ENCODE measurements at regions not wholly inside any gene's neighbourhood (a gene's known extent, or its start where the extent isn't known, plus 50 kb on each side); places are given as distances from the start of the nearest gene placed in this dataset.

DNA sequence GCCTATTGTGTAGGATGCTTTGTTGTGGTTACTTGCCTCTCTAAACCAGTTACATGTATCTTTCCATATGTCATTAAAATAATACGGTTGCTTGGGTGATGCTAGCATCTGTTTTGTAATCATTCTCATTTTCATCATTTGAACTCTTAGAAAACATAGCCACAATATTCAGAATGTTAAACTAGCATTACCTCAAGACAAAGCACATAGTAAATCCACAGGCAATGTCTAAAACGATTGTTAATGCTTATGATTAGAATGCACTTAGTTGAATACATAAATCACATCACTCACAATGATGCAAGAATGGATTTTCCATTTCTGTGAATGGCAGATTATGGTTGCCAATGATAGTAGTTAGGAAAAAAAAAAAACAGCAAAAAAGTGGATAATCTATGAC lies 110.0 kb upstream of the NAALADL2 start:
- Histone ChIP-seq H3K9me3 (ENCODE audit: insufficient read depth, low read depth, low read length) (no peaks in the 10 kb centered on the region), H3K79me2 (ENCODE audit: insufficient read depth, low read length) (no peaks in the 10 kb centered on the region), H3K4me1 (ENCODE audit: insufficient read depth, low read length, poor library complexity, severe bottlenecking) (no peaks in the 10 kb centered on the region), H3K9ac (ENCODE audit: low read depth, low read length, poor library complexity, severe bottlenecking) (no peak overlapping the region), H3K36me3 (ENCODE audit: insufficient read depth, low read length) (no peaks in the 10 kb centered on the region), H3F3A (ENCODE audit: low read depth) (no peaks in the 10 kb centered on the region), H2AFZ (ENCODE audit: low read length) (no peak overlapping the region), H3K4me2 (ENCODE audit: low read depth, low read length, poor library complexity, severe bottlenecking) (no peak overlapping the region), H3K9me2 (replicated peaks; ENCODE audit: low read depth, low read length) (no peaks in the 10 kb centered on the region), H3K4me3 (ENCODE audit: low read length, poor library complexity, severe bottlenecking) (no peak overlapping the region), H3K27me3 (ENCODE audit: insufficient read depth, low read length, poor library complexity, severe bottlenecking) (no peaks in the 10 kb centered on the region), H4K20me1 (ENCODE audit: insufficient read depth, low read length, poor library complexity, severe bottlenecking) (no peaks in the 10 kb centered on the region)
- no peak for TF ChIP-seq EZH2phosphoT487 (IDR thresholded peaks at IDR 0.05; ENCODE audit: borderline replicate concordance)
- TF ChIP-seq, protein P1, sequence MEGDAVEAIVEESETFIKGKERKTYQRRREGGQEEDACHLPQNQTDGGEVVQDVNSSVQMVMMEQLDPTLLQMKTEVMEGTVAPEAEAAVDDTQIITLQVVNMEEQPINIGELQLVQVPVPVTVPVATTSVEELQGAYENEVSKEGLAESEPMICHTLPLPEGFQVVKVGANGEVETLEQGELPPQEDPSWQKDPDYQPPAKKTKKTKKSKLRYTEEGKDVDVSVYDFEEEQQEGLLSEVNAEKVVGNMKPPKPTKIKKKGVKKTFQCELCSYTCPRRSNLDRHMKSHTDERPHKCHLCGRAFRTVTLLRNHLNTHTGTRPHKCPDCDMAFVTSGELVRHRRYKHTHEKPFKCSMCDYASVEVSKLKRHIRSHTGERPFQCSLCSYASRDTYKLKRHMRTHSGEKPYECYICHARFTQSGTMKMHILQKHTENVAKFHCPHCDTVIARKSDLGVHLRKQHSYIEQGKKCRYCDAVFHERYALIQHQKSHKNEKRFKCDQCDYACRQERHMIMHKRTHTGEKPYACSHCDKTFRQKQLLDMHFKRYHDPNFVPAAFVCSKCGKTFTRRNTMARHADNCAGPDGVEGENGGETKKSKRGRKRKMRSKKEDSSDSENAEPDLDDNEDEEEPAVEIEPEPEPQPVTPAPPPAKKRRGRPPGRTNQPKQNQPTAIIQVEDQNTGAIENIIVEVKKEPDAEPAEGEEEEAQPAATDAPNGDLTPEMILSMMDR (conservative IDR thresholded peaks at IDR 0.05; ENCODE audit: low read length) = no peak

DNA sequence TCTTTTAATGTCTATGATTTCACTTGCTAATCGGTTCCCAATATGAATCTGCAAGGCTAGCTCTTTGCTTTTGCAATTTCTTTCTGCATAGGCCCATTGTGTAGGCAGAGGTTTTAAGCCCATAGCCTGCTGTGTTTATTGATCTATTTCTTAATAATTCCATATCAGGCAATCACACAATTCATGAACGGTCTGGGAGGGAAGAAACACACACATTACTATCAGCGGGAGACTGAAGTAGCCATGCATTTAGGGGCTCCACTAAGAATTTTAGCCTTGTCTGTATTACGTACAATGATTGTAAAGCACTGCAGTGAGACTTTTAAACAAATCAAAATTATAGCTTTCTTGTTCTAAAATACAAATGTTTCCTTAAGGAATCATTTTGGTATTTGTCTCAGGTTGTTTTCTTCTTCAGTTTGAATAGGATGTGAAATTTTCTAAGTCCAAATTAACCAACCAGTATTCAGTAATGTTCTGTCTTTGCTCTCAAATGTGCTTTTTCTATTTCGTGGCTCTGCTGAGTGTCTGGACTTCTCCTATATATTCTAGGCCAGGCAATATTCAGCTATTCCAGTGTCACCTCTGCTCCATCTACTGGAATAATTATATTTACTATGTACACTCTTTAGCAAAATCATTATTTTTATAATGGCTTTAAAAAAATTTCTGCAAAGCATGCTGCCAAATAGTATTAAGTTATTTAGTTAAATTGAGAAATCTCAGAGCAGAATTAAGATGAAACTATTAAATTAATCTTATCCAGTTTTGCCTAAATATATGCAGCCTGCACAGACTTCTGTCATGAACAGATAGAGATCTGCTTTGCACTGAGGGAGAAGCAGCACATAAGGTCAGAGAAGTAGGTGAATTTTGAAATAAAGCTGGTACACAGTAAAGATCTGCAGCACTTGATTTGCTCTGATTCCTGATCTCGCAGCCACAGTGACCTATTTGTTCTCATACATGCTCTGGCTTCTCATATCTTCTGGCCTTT lies 103.0 kb upstream of the NAALADL2 start:
- no peaks in the 10 kb centered on the region for H3K36me3 ChIP-seq (ENCODE audit: insufficient read depth, low read length)
- no peaks in the 10 kb centered on the region for H3K9me3 ChIP-seq (ENCODE audit: insufficient read depth, low read depth, low read length)
- H3K27me3 ChIP-seq (ENCODE audit: insufficient read depth, low read length, poor library complexity, severe bottlenecking) = no peaks in the 10 kb centered on the region
- TF ChIP-seq, protein P1 (conservative IDR thresholded peaks at IDR 0.05; ENCODE audit: low read length) = no peak
- no peak for TF ChIP-seq EZH2phosphoT487 (IDR thresholded peaks at IDR 0.05; ENCODE audit: borderline replicate concordance)
- H3K9me2 ChIP-seq (replicated peaks; ENCODE audit: low read depth, low read length) = no peaks in the 10 kb centered on the region
- no peaks in the 10 kb centered on the region for H4K20me1 ChIP-seq (ENCODE audit: insufficient read depth, low read length, poor library complexity, severe bottlenecking)
- no peak overlapping the region for H3K9ac ChIP-seq (ENCODE audit: low read depth, low read length, poor library complexity, severe bottlenecking)
- no peak overlapping the region for H3K4me2 ChIP-seq (ENCODE audit: low read depth, low read length, poor library complexity, severe bottlenecking)
- H3K4me1 ChIP-seq (ENCODE audit: insufficient read depth, low read length, poor library complexity, severe bottlenecking) = no peaks in the 10 kb centered on the region
- no peaks in the 10 kb centered on the region for H3F3A ChIP-seq (ENCODE audit: low read depth)
- H3K4me3 ChIP-seq (ENCODE audit: low read length, poor library complexity, severe bottlenecking) = no peak overlapping the region
- no peaks in the 10 kb centered on the region for H3K79me2 ChIP-seq (ENCODE audit: insufficient read depth, low read length)
- no peak overlapping the region for H2AFZ ChIP-seq (ENCODE audit: low read length)

DNA sequence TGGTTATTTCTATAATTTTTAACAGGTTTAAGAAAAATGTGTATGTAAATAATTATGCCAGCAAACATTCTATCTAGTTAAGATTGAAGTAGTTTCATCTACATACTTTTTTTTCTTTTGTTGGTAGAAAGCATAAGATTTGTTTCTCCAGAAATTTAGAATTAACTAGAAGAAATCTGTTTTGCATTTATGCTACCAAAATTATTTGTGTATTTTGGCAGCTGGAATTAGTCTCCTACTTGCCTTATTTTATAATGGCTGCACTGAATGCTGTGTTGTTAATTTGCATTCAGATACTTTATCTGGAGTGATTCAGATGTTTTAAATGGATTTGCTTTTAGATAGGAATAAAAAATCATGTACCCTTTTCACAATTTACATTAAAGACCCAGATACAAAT lies 100.2 kb upstream of the NAALADL2 start:
- H3F3A ChIP-seq (ENCODE audit: low read depth) = no peaks in the 10 kb centered on the region
- TF ChIP-seq EZH2phosphoT487 (IDR thresholded peaks at IDR 0.05; ENCODE audit: borderline replicate concordance) = no peak
- TF ChIP-seq, protein P1 (conservative IDR thresholded peaks at IDR 0.05; ENCODE audit: low read length) = no peak

More for the DNA sequence above, 100.2 kb upstream of the NAALADL2 start:
- no peaks in the 10 kb centered on the region for H3K27me3 ChIP-seq (ENCODE audit: insufficient read depth, low read length, poor library complexity, severe bottlenecking)
- no peaks in the 10 kb centered on the region for H3K9me2 ChIP-seq (replicated peaks; ENCODE audit: low read depth, low read length)
- H3K9ac ChIP-seq (ENCODE audit: low read depth, low read length, poor library complexity, severe bottlenecking) = no peak overlapping the region
- H3K4me3 ChIP-seq (ENCODE audit: low read length, poor library complexity, severe bottlenecking) = no peak overlapping the region
- H2AFZ ChIP-seq (ENCODE audit: low read length) = no peak overlapping the region
- no peaks in the 10 kb centered on the region for H3K79me2 ChIP-seq (ENCODE audit: insufficient read depth, low read length)
- no peaks in the 10 kb centered on the region for H3K4me1 ChIP-seq (ENCODE audit: insufficient read depth, low read length, poor library complexity, severe bottlenecking)
- H3K36me3 ChIP-seq (ENCODE audit: insufficient read depth, low read length) = no peaks in the 10 kb centered on the region
- H3K4me2 ChIP-seq (ENCODE audit: low read depth, low read length, poor library complexity, severe bottlenecking) = no peak overlapping the region
- no peaks in the 10 kb centered on the region for H3K9me3 ChIP-seq (ENCODE audit: insufficient read depth, low read depth, low read length)
- no peaks in the 10 kb centered on the region for H4K20me1 ChIP-seq (ENCODE audit: insufficient read depth, low read length, poor library complexity, severe bottlenecking)

Data from Loucy (cell line).